H9 (cell line): ENCODE measurements at regions not wholly inside any gene's neighbourhood (a gene's known extent, or its start where the extent isn't known, plus 50 kb on each side); places are given as distances from the start of the nearest gene placed in this dataset.
A peak's percentile ranks its signal among the peaks of the same experiment; 100 is the strongest.
"Not testable (repeated sequence)": the region's sequence is repeated elsewhere in the genome, so short reads cannot be mapped to it uniquely, and the experiment has no call there.

ENCODE experiments used
- DNase-seq: peaks from one replicate; pipeline ENCODE4 v3.0.0-alpha.2; 2017
- H2AFZ ChIP-seq: one replicate; pipeline ENCODE4 v1.6.1; 2013; ENCODE audit warnings: mild to moderate bottlenecking, low read length, control low read depth, moderate library complexity
- H2AK5ac ChIP-seq: 2 replicates; pipeline ENCODE4 v1.6.1; 2013; ENCODE audit warnings: low read length, control low read depth, mixed read lengths; ENCODE audit not compliant: insufficient read length
- H2BK120ac ChIP-seq: one replicate; pipeline ENCODE4 v1.6.1; 2013; ENCODE audit warnings: low read depth, mild to moderate bottlenecking, low read length, control low read depth, inconsistent platforms; ENCODE audit not compliant: poor library complexity, severe bottlenecking
- H2BK12ac ChIP-seq: 2 replicates; pipeline ENCODE4 v1.6.1; 2013; ENCODE audit warnings: low read length, control low read depth, mixed read lengths, low read depth; ENCODE audit not compliant: insufficient read length
- H2BK15ac ChIP-seq: 2 replicates; pipeline ENCODE4 v1.6.1; 2013; ENCODE audit warnings: low read depth, low read length, control low read depth
- H2BK20ac ChIP-seq: one replicate; pipeline ENCODE4 v1.6.1; 2013; ENCODE audit warnings: low read depth, mild to moderate bottlenecking, low read length, control low read depth, inconsistent platforms; ENCODE audit not compliant: poor library complexity, severe bottlenecking
- H2BK5ac ChIP-seq: 2 replicates; pipeline ENCODE4 v1.6.1; 2013; ENCODE audit warnings: low read length, control low read depth, mixed read lengths; ENCODE audit not compliant: insufficient read length
- H3K14ac ChIP-seq: 2 replicates; pipeline ENCODE4 v1.6.1; 2013; ENCODE audit warnings: low read length, control low read depth; ENCODE audit not compliant: insufficient read depth
- H3K18ac ChIP-seq: 2 replicates; pipeline ENCODE4 v1.6.1; 2013; ENCODE audit warnings: low read depth, mild to moderate bottlenecking, mixed read lengths, low read length, control low read depth; ENCODE audit not compliant: insufficient read length
- H3K23ac ChIP-seq: 2 replicates; pipeline ENCODE4 v1.6.1; 2013; ENCODE audit warnings: low read length, control low read depth, mixed read lengths, low read depth; ENCODE audit not compliant: insufficient read length
- H3K23me2 ChIP-seq: 2 replicates; pipeline ENCODE4 v1.6.1; 2013; ENCODE audit warnings: low read depth, mild to moderate bottlenecking, mixed read lengths, low read length, control low read depth; ENCODE audit not compliant: insufficient read length, poor library complexity, severe bottlenecking
- H3K27ac ChIP-seq: 2 replicates; pipeline ENCODE4 v1.5.1; 2013; ENCODE audit warnings: low read length, control low read depth, mixed read lengths, low read depth; ENCODE audit not compliant: insufficient read length
- H3K27me3 ChIP-seq: 2 replicates; pipeline ENCODE4 v1.6.1; 2013; ENCODE audit warnings: low read length, control low read depth, inconsistent platforms; ENCODE audit not compliant: insufficient read depth
- H3K4ac ChIP-seq: 2 replicates; pipeline ENCODE4 v1.6.1; 2013; ENCODE audit warnings: low read depth, mild to moderate bottlenecking, control low read depth, inconsistent platforms, low read length, moderate library complexity
- H3K4me1 ChIP-seq: 2 replicates; pipeline ENCODE4 v1.6.1; 2013; ENCODE audit warnings: low read length, control low read depth, inconsistent platforms; ENCODE audit not compliant: insufficient read depth
- H3K4me2 ChIP-seq: 2 replicates; pipeline ENCODE4 v1.6.1; 2013; ENCODE audit warnings: low read length, control low read depth, mixed read lengths; ENCODE audit not compliant: insufficient read length, insufficient read depth
- H3K56ac ChIP-seq: 2 replicates; pipeline ENCODE4 v1.6.1; 2013; ENCODE audit warnings: low read depth, mild to moderate bottlenecking, mixed read lengths, low read length, control low read depth; ENCODE audit not compliant: insufficient read length
- H3K79me1 ChIP-seq: 2 replicates; pipeline ENCODE4 v1.6.1; 2013; ENCODE audit warnings: low read depth, mild to moderate bottlenecking, moderate library complexity, low read length, control low read depth, inconsistent platforms; ENCODE audit not compliant: insufficient read depth, poor library complexity, severe bottlenecking
- H3K79me2 ChIP-seq: 2 replicates; pipeline ENCODE4 v1.6.1; 2013; ENCODE audit warnings: low read length, control low read depth, inconsistent platforms; ENCODE audit not compliant: insufficient read depth
- H3K9ac ChIP-seq: 2 replicates; pipeline ENCODE4 v1.6.1; 2013; ENCODE audit warnings: low read length, control low read depth, mixed read lengths; ENCODE audit not compliant: insufficient read length; ENCODE audit errors: extremely low read depth
- H3K9me3 ChIP-seq: one replicate; pipeline ENCODE4 v1.6.1; 2013; ENCODE audit warnings: low read depth, low read length, inconsistent platforms; ENCODE audit not compliant: control insufficient read depth
- H3T11ph ChIP-seq: one replicate; pipeline ENCODE4 v1.6.1; 2013; ENCODE audit warnings: mild to moderate bottlenecking, low read length, control low read depth, inconsistent platforms
- H4K20me1 ChIP-seq: one replicate; pipeline ENCODE4 v1.6.1; 2013; ENCODE audit not compliant: control insufficient read depth, insufficient read length, insufficient read depth
- H4K5ac ChIP-seq: 2 replicates; pipeline ENCODE4 v1.6.1; 2013; ENCODE audit warnings: low read depth, mild to moderate bottlenecking, mixed read lengths, low read length, control low read depth; ENCODE audit not compliant: insufficient read length
- H4K8ac ChIP-seq: replicated peaks from 2 replicates; pipeline ENCODE4 v1.6.1; 2013; ENCODE audit warnings: low read length, control low read depth, mixed read lengths, low read depth; ENCODE audit not compliant: insufficient read length
- H4K91ac ChIP-seq: 2 replicates; pipeline ENCODE4 v1.6.1; 2013; ENCODE audit warnings: low read depth, mild to moderate bottlenecking, moderate library complexity, mixed read lengths, low read length, control low read depth; ENCODE audit not compliant: insufficient read length
- H3K27ac Mint-ChIP-seq, 3 experiments: 2 replicates in 2 of 3; 3 replicates in 1 of 3; pipeline ENCODE4 v1.8.0; 2020 to 2021; ENCODE audit warnings: mixed read lengths in 3 of 3, mild to moderate bottlenecking in 1 of 3, moderate library complexity in 1 of 3
- H3K27me3 Mint-ChIP-seq: 2 replicates; pipeline ENCODE4 v1.8.0; 2021; ENCODE audit warnings: low read depth, mild to moderate bottlenecking, moderate library complexity, mixed read lengths
- H3K36me3 Mint-ChIP-seq, 3 experiments: 2 replicates in 2 of 3; 3 replicates in 1 of 3; pipeline ENCODE4 v1.8.0; 2020 to 2021; ENCODE audit warnings: low read depth in 3 of 3, mixed read lengths in 3 of 3; ENCODE audit not compliant: insufficient read depth in 1 of 3
- H3K4me1 Mint-ChIP-seq, 2 experiments: 2 replicates each; pipeline ENCODE4 v1.8.0; 2020; ENCODE audit warnings: mixed read lengths in 2 of 2
- H3K4me3 Mint-ChIP-seq, 2 experiments: 2 replicates in 1 of 2; 3 replicates in 1 of 2; pipeline ENCODE4 v1.8.0; 2020 to 2021; ENCODE audit warnings: mild to moderate bottlenecking in 2 of 2, mixed read lengths in 2 of 2, moderate library complexity in 1 of 2
- H3K9me3 Mint-ChIP-seq, 2 experiments: 2 replicates in 1 of 2; 3 replicates in 1 of 2; pipeline ENCODE4 v1.8.0; 2020; ENCODE audit warnings: mild to moderate bottlenecking in 2 of 2, mixed read lengths in 2 of 2, moderate library complexity in 1 of 2
- WGBS: extraction: QIAGEN DNeasy Blood & Tissue Kit; methylation state at CpG from one replicate; pipeline ENCODE4 v1.1.7; 2013; ENCODE audit warnings: missing lambda C conversion rate, low lambda C conversion rate, mixed read lengths; ENCODE audit not compliant: insufficient read length; ENCODE audit errors: extremely low coverage; 5-methylcytosine and 5-hydroxymethylcytosine counted together

- DNase-seq = not testable (repeated sequence)
- WGBS = no CpG with 5 or more reads among the region's 25 CpGs
These were observed 234.9 kb downstream of the SHCBP1 start for GRCh38 chr16:46386110-46386771.

DNA sequence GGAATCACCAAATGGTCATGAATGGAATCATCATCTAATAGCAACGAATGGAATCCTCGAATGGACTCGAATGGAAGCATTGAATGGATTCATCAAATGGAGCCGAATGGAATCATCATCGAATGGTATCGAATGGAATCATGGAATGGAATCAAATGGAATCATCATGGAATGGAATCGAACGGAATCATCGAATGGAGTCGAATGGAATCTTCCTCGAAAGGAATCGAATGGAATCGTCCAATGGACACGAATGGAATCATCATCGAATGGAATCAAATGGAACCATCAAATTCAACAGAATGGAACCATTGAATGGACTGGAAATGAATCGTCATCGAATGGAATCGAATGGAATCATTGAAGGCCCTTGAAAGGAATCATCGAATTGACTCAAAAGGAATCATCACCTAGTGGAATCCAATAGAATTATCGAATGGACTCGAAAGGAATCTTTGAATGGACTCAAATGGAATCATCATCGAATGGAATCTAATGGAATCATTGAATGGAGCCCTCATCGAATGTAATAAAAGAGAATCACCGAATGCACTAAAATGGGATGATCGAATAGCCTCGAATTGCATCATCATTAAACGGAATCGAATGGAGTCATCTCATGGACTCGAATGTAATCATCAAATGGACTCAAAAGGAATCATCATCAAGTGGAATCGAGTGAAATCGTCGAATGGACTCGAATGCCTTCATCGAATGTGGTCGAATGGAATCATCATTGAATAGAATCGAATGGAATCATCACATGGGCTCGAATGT lies 236.7 kb downstream of the SHCBP1 start:
- not testable (repeated sequence) for H3K79me1 ChIP-seq, H2BK20ac ChIP-seq, H3T11ph ChIP-seq, H2BK5ac ChIP-seq, H3K18ac ChIP-seq, H3K4ac ChIP-seq, H2BK15ac ChIP-seq, H2BK12ac ChIP-seq, H3K14ac ChIP-seq, H4K91ac ChIP-seq, H3K23me2 ChIP-seq, H3K4me1 ChIP-seq, H4K20me1 ChIP-seq, H3K4me2 ChIP-seq, H3K4me1 Mint-ChIP-seq, H4K5ac ChIP-seq, H3K27ac Mint-ChIP-seq, H3K56ac ChIP-seq, H3K79me2 ChIP-seq, H2AK5ac ChIP-seq, H2BK120ac ChIP-seq, H2AFZ ChIP-seq, H3K27ac ChIP-seq, H3K4me3 Mint-ChIP-seq, H3K27me3 ChIP-seq, H3K9ac ChIP-seq, H3K23ac ChIP-seq, H4K8ac ChIP-seq
- Mint-ChIP-seq H3K27me3 (peaks cover 24% of the 10 kb centered on the region), H3K36me3 (peaks cover 12 to 29% (median 16%) of the 10 kb centered on the region in 3 experiments), H3K9me3 (peaks cover 34 to 37% of the 10 kb centered on the region in 2 experiments)
- H3K9me3 ChIP-seq = peaks cover 14% of the 10 kb centered on the region
- WGBS = no CpG with 5 or more reads among the region's 37 CpGs
- DNase-seq = peak; percentile 52

More at GRCh38 chr16:46386110-46386771, 234.9 kb downstream of the SHCBP1 start:
- not testable (repeated sequence) for H3T11ph ChIP-seq, H3K4ac ChIP-seq, H2BK20ac ChIP-seq, H2AK5ac ChIP-seq, H2BK12ac ChIP-seq, H4K91ac ChIP-seq, H3K27me3 ChIP-seq, H3K18ac ChIP-seq, H2BK5ac ChIP-seq, H3K27ac ChIP-seq, H3K23me2 ChIP-seq, H3K79me1 ChIP-seq, H4K8ac ChIP-seq, H2BK120ac ChIP-seq, H3K4me2 ChIP-seq, H3K9ac ChIP-seq, H2BK15ac ChIP-seq, H3K56ac ChIP-seq, H3K4me3 Mint-ChIP-seq, H3K27ac Mint-ChIP-seq, H3K14ac ChIP-seq, H3K4me1 ChIP-seq, H2AFZ ChIP-seq, H3K79me2 ChIP-seq, H4K5ac ChIP-seq, H3K23ac ChIP-seq, H3K4me1 Mint-ChIP-seq, H4K20me1 ChIP-seq
- Mint-ChIP-seq H3K36me3 (peaks cover 14 to 28% (median 18%) of the 10 kb centered on the region in 3 experiments), H3K9me3 (peaks cover 37 to 39% of the 10 kb centered on the region in 2 experiments), H3K27me3 (peaks cover 26% of the 10 kb centered on the region)
- H3K9me3 ChIP-seq = peaks cover 16% of the 10 kb centered on the region
